ENCODE measurements at regions not wholly inside any gene's neighbourhood (a gene's known extent, or its start where the extent isn't known, plus 50 kb on each side); places are given as distances from the start of the nearest gene placed in this dataset.
A peak's percentile ranks its signal among the peaks of the same experiment; 100 is the strongest.

DNA sequence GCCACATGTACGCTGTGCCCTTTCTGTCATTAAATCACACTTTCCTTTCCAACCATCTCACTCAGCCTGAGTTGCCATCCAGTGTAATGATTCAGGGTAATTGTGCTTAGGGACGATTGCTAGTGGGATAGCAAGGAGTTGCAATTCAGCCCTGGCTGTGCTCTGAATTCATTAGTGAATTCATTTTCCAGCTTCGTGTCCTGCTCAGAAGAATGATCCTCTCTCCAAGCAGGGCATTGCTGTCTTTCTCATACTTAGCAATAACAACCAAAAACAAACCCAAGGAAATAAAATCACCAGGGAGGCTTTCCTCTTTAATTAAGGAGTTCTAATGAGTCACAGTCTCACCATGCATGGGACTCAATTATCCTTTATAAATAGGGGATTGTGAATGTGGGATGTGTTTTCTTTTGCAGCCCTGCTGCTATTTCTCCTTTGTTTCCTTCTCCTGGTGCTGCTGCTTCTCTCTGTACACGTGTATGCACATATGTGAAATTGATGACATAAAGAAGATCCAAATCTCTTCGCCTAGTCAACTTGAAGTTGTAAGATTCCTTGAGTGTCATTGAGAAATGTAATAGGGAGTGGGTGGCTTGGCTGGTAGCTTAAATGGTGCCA, 167.0 kb downstream of the TSEN15 start:
- no peak overlapping the region for H3K27ac ChIP-seq
- peaks cover 6% of the 10 kb centered on the region for H3K4me1 ChIP-seq
- no peak for DNase-seq (ENCODE audit: low spot score in 2 of 2)
- no peaks in the 10 kb centered on the region for H3K9me3 ChIP-seq
- WGBS: 75% methylated on average over 5 of the region's 5 CpGs
- H3K36me3 ChIP-seq: no peaks in the 10 kb centered on the region
- no peaks in the 10 kb centered on the region for H3K27me3 ChIP-seq
- H3K4me3 ChIP-seq: no peak overlapping the region
- TF ChIP-seq, protein P1, sequence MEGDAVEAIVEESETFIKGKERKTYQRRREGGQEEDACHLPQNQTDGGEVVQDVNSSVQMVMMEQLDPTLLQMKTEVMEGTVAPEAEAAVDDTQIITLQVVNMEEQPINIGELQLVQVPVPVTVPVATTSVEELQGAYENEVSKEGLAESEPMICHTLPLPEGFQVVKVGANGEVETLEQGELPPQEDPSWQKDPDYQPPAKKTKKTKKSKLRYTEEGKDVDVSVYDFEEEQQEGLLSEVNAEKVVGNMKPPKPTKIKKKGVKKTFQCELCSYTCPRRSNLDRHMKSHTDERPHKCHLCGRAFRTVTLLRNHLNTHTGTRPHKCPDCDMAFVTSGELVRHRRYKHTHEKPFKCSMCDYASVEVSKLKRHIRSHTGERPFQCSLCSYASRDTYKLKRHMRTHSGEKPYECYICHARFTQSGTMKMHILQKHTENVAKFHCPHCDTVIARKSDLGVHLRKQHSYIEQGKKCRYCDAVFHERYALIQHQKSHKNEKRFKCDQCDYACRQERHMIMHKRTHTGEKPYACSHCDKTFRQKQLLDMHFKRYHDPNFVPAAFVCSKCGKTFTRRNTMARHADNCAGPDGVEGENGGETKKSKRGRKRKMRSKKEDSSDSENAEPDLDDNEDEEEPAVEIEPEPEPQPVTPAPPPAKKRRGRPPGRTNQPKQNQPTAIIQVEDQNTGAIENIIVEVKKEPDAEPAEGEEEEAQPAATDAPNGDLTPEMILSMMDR (IDR thresholded peaks at IDR 0.05): no peak
- TF ChIP-seq POLR2A (IDR thresholded peaks at IDR 0.05) (no peak), EP300 (IDR thresholded peaks at IDR 0.05) (no peak), POLR2AphosphoS5 (IDR thresholded peaks at IDR 0.05) (no peak)

- no peak for DNase-seq (ENCODE audit: low spot score in 2 of 2)
- WGBS: 64% methylated on average over 3 of the region's 3 CpGs
- Histone ChIP-seq H3K4me3 (no peak overlapping the region), H3K4me1 (peaks cover 6% of the 10 kb centered on the region), H3K27me3 (no peaks in the 10 kb centered on the region), H3K9me3 (no peaks in the 10 kb centered on the region), H3K36me3 (no peaks in the 10 kb centered on the region), H3K27ac (no peak overlapping the region)
- TF ChIP-seq POLR2A (IDR thresholded peaks at IDR 0.05) (no peak), EP300 (IDR thresholded peaks at IDR 0.05) (no peak), POLR2AphosphoS5 (IDR thresholded peaks at IDR 0.05) (no peak)
- TF ChIP-seq, protein P1 (IDR thresholded peaks at IDR 0.05): no peak
Measured at GRCh38 chr1:184219414-184219813, 167.4 kb upstream of the C1orf21 start.

DNA sequence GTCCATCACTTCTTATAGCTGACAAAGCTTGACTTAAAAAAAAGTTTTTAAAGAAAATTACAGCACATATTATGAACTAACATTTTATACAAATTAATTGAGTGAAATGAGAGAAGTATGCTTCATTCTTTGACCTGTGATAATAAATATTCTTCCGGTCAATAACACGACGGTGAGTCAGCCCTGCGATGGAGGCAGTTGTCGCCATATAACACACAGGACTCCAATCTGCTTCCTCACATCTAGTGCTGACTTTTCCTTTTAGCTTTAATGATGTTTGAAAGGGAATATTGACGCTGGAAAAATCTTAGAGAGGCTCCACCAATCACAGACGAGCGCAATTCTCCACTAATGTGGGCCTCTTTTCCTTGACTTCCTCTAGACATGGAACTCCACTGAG, 166.9 kb upstream of the C1orf21 start:
- no peak overlapping the region for H3K4me3 ChIP-seq
- WGBS: 92% methylated on average over 8 of the region's 8 CpGs
- no peak for DNase-seq (ENCODE audit: low spot score in 2 of 2)
- H3K36me3 ChIP-seq: no peaks in the 10 kb centered on the region
- no peaks in the 10 kb centered on the region for H3K27me3 ChIP-seq
- peaks cover 6% of the 10 kb centered on the region for H3K4me1 ChIP-seq
- no peak overlapping the region for H3K27ac ChIP-seq
- TF ChIP-seq POLR2AphosphoS5 (IDR thresholded peaks at IDR 0.05): no peak
- no peak for TF ChIP-seq EP300 (IDR thresholded peaks at IDR 0.05)
- TF ChIP-seq POLR2A (IDR thresholded peaks at IDR 0.05): no peak
- no peaks in the 10 kb centered on the region for H3K9me3 ChIP-seq

DNA sequence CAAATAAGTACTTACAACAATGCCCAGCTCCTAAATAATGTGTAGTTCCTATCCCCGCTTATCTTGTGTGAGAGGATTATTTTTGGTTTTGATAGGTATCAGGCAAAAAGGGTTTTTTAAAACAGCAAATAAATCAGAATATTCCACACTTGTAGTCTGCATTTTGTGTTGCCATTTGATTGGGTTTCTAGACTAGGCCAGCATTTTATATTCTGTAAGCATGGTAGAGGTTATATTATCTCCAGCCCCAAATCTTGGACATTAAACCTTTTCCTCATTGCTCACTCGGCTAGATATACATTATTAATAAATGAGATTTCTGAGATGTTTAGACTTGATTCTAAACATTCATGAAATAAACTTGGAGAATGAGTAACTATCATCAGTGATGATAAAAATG, 165.7 kb upstream of the C1orf21 start:
- TF ChIP-seq POLR2A (IDR thresholded peaks at IDR 0.05): no peak
- TF ChIP-seq, protein P1 (IDR thresholded peaks at IDR 0.05): no peak
- TF ChIP-seq POLR2AphosphoS5 (IDR thresholded peaks at IDR 0.05): no peak
- TF ChIP-seq EP300 (IDR thresholded peaks at IDR 0.05): no peak
- no peak overlapping the region for H3K27ac ChIP-seq

DNA sequence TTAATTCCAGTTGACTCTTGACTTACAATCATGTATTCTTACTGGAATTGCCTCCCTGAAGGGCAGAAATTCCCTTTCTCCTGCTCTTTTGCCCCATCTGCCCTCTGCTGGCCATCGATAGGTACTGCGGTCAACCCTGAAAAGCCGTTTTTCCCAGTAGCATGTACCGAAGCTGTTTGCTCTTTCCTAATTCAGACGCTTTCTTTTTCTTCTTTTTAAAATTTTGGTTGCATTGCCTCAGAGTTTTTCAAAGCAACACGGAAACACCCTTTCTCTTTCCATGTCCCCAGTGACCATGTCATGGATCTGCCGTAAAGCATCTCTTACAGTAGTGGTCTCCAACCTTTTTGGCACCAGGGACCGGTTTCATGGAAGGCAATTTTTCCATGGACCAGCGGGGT, 164.2 kb upstream of the C1orf21 start:
- no peak for DNase-seq (ENCODE audit: low spot score in 2 of 2)
- Histone ChIP-seq H3K27ac (no peak overlapping the region), H3K36me3 (no peaks in the 10 kb centered on the region), H3K27me3 (no peaks in the 10 kb centered on the region), H3K4me3 (peak overlapping the region; percentile 27), H3K4me1 (peaks cover 6% of the 10 kb centered on the region), H3K9me3 (no peaks in the 10 kb centered on the region)
- WGBS: 30% methylated on average over 9 of the region's 9 CpGs
- TF ChIP-seq, protein P1 (IDR thresholded peaks at IDR 0.05): peak; percentile 73 to 90
- TF ChIP-seq EP300 (IDR thresholded peaks at IDR 0.05): no peak

More for the DNA sequence above, 165.7 kb upstream of the C1orf21 start:
- H3K27me3 ChIP-seq: no peaks in the 10 kb centered on the region
- WGBS: 95% methylated on average over 2 of the region's 2 CpGs
- no peak for DNase-seq (ENCODE audit: low spot score in 2 of 2)
- H3K36me3 ChIP-seq: no peaks in the 10 kb centered on the region
- no peak overlapping the region for H3K4me3 ChIP-seq
- H3K4me1 ChIP-seq: peaks cover 6% of the 10 kb centered on the region
- no peaks in the 10 kb centered on the region for H3K9me3 ChIP-seq

- WGBS: 79% methylated on average over 9 of the region's 11 CpGs
- no peak for DNase-seq (ENCODE audit: low spot score in 2 of 2)
- H3K9me3 ChIP-seq: no peaks in the 10 kb centered on the region
- H3K4me3 ChIP-seq: no peak overlapping the region
- no peaks in the 10 kb centered on the region for H3K36me3 ChIP-seq
- peaks cover 6% of the 10 kb centered on the region for H3K4me1 ChIP-seq
- no peak overlapping the region for H3K27ac ChIP-seq
- no peaks in the 10 kb centered on the region for H3K27me3 ChIP-seq
- TF ChIP-seq EP300 (IDR thresholded peaks at IDR 0.05) (no peak), POLR2AphosphoS5 (IDR thresholded peaks at IDR 0.05) (no peak), POLR2A (IDR thresholded peaks at IDR 0.05) (no peak)
- TF ChIP-seq, protein P1 (IDR thresholded peaks at IDR 0.05): no peak
Measured at GRCh38 chr1:184223216-184223615, 163.6 kb upstream of the C1orf21 start.

All from suprapubic skin (tissue), 4 donors.